ENCODE measurements at regions not wholly inside any gene's neighbourhood (a gene's known extent, or its start where the extent isn't known, plus 50 kb on each side); places are given as distances from the start of the nearest gene placed in this dataset.

- DNase-seq: no peak
Measured at GRCh38 chr9:135255033-135255840, 167.8 kb downstream of the OLFM1 start.

- DNase-seq: no peak
Measured at GRCh38 chr9:135255841-135256580, 168.5 kb downstream of the OLFM1 start.

- DNase-seq: no peak
Measured at GRCh38 chr9:135256581-135257354, 169.3 kb downstream of the OLFM1 start.

- no peak for DNase-seq
Measured at GRCh38 chr9:135258461-135258860, 171.0 kb downstream of the OLFM1 start.

- DNase-seq: no peak
Measured at GRCh38 chr9:135259273-135259672, 171.8 kb downstream of the OLFM1 start.

- DNase-seq: no peak
Measured at GRCh38 chr9:135260221-135261180, 173.0 kb downstream of the OLFM1 start.

- no peak for DNase-seq
Measured at GRCh38 chr9:135262248-135262647, 174.8 kb downstream of the OLFM1 start.

GRCh38 chr9:135263511-135263910 is 176.0 kb downstream of the OLFM1 start:
- DNase-seq: no peak

- no peak for DNase-seq
Measured at GRCh38 chr9:135265931-135266330, 178.5 kb downstream of the OLFM1 start.

- DNase-seq: no peak
Measured at GRCh38 chr9:135267191-135267809, 179.8 kb downstream of the OLFM1 start.

GRCh38 chr9:135268031-135268430 is 180.6 kb downstream of the OLFM1 start:
- DNase-seq: no peak

- no peak for DNase-seq
Measured at GRCh38 chr9:135268981-135269380, 181.5 kb downstream of the OLFM1 start.

- no peak for DNase-seq
Measured at GRCh38 chr9:135269912-135270830, 182.7 kb downstream of the OLFM1 start.

- DNase-seq: no peak
Measured at GRCh38 chr9:135271425-135271824, 184.0 kb downstream of the OLFM1 start.

GRCh38 chr9:135272608-135273007 is 185.1 kb downstream of the OLFM1 start:
- no peak for DNase-seq

- DNase-seq: no peak
Measured at GRCh38 chr9:135273008-135273407, 185.5 kb downstream of the OLFM1 start.

GRCh38 chr9:135275163-135275562 is 187.7 kb downstream of the OLFM1 start:
- DNase-seq: no peak

- DNase-seq: no peak
Measured at GRCh38 chr9:135275571-135276289, 188.3 kb downstream of the OLFM1 start.

GRCh38 chr9:135277219-135278201 is 190.0 kb downstream of the OLFM1 start:
- DNase-seq: no peak

Measured in activated naive CD4-positive, alpha-beta T cell treated with Interleukin-2 at 50 U/mL for 16 hours (primary cell).